Liver (tissue), 8 donors: ENCODE measurements at regions not wholly inside any gene's neighbourhood (a gene's known extent, or its start where the extent isn't known, plus 50 kb on each side); places are given as distances from the start of the nearest gene placed in this dataset.

Experiments used
- DNase-seq: peaks from one replicate; pipeline ENCODE4 v3.0.0-alpha.2; 2017; ENCODE audit warnings: low spot score
- H3K27ac ChIP-seq, 2 donors: one replicate each; pipeline ENCODE4 v1.7.0; 2013; ENCODE audit warnings: inconsistent platforms in 2 of 2, low read length in 2 of 2, control low read depth in 1 of 2, low read depth in 1 of 2, mild to moderate bottlenecking in 1 of 2
- H3K27me3 ChIP-seq, 4 donors: one replicate each; pipeline versions ENCODE4 v1.6.1 to v1.7.0; 2013; ENCODE audit warnings: low read length in 3 of 4, inconsistent platforms in 1 of 4, mild to moderate bottlenecking in 1 of 4, moderate library complexity in 1 of 4; ENCODE audit not compliant: control insufficient read depth in 4 of 4, insufficient read depth in 4 of 4
- H3K36me3 ChIP-seq, 4 donors: one replicate each; pipeline versions ENCODE4 v1.6.1 to v1.7.0; 2013; ENCODE audit warnings: low read length in 3 of 4, mild to moderate bottlenecking in 3 of 4, low read depth in 1 of 4, moderate library complexity in 1 of 4; ENCODE audit not compliant: control insufficient read depth in 4 of 4, insufficient read depth in 3 of 4
- H3K4me1 ChIP-seq, 4 donors: one replicate each; pipeline versions ENCODE4 v1.6.1 to v1.7.0; 2013; ENCODE audit warnings: low read length in 3 of 4, mild to moderate bottlenecking in 3 of 4, moderate library complexity in 1 of 4; ENCODE audit not compliant: control insufficient read depth in 4 of 4, insufficient read depth in 4 of 4
- H3K4me3 ChIP-seq, 3 donors: one replicate each; pipeline versions ENCODE4 v1.6.1 to v1.7.0; 2013; ENCODE audit warnings: low read length in 3 of 3, control low read depth in 1 of 3, low read depth in 1 of 3, mild to moderate bottlenecking in 1 of 3
- H3K9ac ChIP-seq, 2 donors: one replicate each; pipeline ENCODE4 v1.7.0; 2013; ENCODE audit warnings: low read length in 2 of 2, mild to moderate bottlenecking in 2 of 2, moderate library complexity in 2 of 2, control low read depth in 1 of 2, low read depth in 1 of 2
- H3K9me3 ChIP-seq, 4 donors: one replicate each; pipeline versions ENCODE4 v1.6.1 to v1.7.0; 2013; ENCODE audit warnings: low read length in 3 of 4; ENCODE audit not compliant: control insufficient read depth in 4 of 4
- EGR1 ChIP-seq, 2 donors: IDR thresholded peaks; 2 replicates each; pipeline ENCODE4 v1.6.1; 2016 to 2018; ENCODE audit warnings: antibody characterized with exemption in 2 of 2, low read depth in 2 of 2
- FOXA1 ChIP-seq: IDR thresholded peaks from 2 replicates; pipeline ENCODE4 v1.6.1; 2016; ENCODE audit warnings: antibody characterized with exemption
- FOXA2 ChIP-seq: IDR thresholded peaks from 2 replicates; pipeline ENCODE4 v1.6.1; 2016; ENCODE audit warnings: antibody characterized with exemption
- GABPA ChIP-seq, 2 donors: IDR thresholded peaks in 1 of 2; conservative IDR thresholded peaks in 1 of 2; 2 replicates each; pipeline ENCODE4 v1.6.1; 2016; ENCODE audit warnings: antibody characterized with exemption in 2 of 2, mild to moderate bottlenecking in 1 of 2, moderate library complexity in 1 of 2
- HNF4A ChIP-seq, 2 donors: conservative IDR thresholded peaks; 2 replicates each; pipeline ENCODE4 v1.6.1; 2016; ENCODE audit warnings: antibody characterized with exemption in 2 of 2, mild to moderate bottlenecking in 2 of 2
- HNF4G ChIP-seq: IDR thresholded peaks from 2 replicates; pipeline ENCODE4 v1.6.1; 2016; ENCODE audit warnings: antibody characterized with exemption
- JUND ChIP-seq, 2 donors: IDR thresholded peaks; 2 replicates each; pipeline ENCODE4 v1.6.1; 2016; ENCODE audit warnings: antibody characterized with exemption in 2 of 2
- NR2F2 ChIP-seq: IDR thresholded peaks from 2 replicates; pipeline ENCODE4 v1.6.1; 2016; ENCODE audit warnings: antibody characterized with exemption
- RAD21 ChIP-seq, 2 donors: IDR thresholded peaks; 2 replicates each; pipeline ENCODE4 v1.6.1; 2016; ENCODE audit warnings: antibody characterized with exemption in 2 of 2, mild to moderate bottlenecking in 2 of 2
- RXRA ChIP-seq, 2 donors: IDR thresholded peaks; 2 replicates each; pipeline ENCODE4 v1.6.1; 2017 to 2018; ENCODE audit warnings: antibody characterized with exemption in 2 of 2, mild to moderate bottlenecking in 1 of 2
- SP1 ChIP-seq: IDR thresholded peaks from 2 replicates; pipeline ENCODE4 v1.6.1; 2018; ENCODE audit warnings: antibody characterized with exemption, mild to moderate bottlenecking
- TAF1 ChIP-seq: conservative IDR thresholded peaks from 2 replicates; pipeline ENCODE4 v1.6.1; 2016; ENCODE audit warnings: antibody characterized with exemption, mild to moderate bottlenecking
- YY1 ChIP-seq: IDR thresholded peaks from 2 replicates; pipeline ENCODE4 v1.6.1; 2016; ENCODE audit warnings: antibody characterized with exemption, mild to moderate bottlenecking
- WGBS: extraction: QIAGEN DNeasy Blood & Tissue Kit; methylation state at CpG from one replicate; pipeline ENCODE4 v1.1.7; 2013; 5-methylcytosine and 5-hydroxymethylcytosine counted together
- TF ChIP-seq, protein P1 (sequence below): IDR thresholded peaks from 2 replicates; pipeline ENCODE4 v1.6.1; 2016; ENCODE audit warnings: antibody characterized with exemption
- TF ChIP-seq, protein P2 (sequence below): IDR thresholded peaks from 2 replicates; pipeline ENCODE4 v1.6.1; 2016; ENCODE audit warnings: antibody characterized with exemption
- TF ChIP-seq, protein P3 (sequence below): IDR thresholded peaks from 2 replicates; pipeline ENCODE4 v1.6.1; 2016; ENCODE audit warnings: antibody characterized with exemption, mild to moderate bottlenecking
- TF ChIP-seq, protein P4 (sequence below): fragments of 150-350 bp; IDR thresholded peaks from 2 replicates; pipeline ENCODE4 v1.5.1; 2017; ENCODE audit warnings: improper control_type of control experiment, low read depth, low read length; ENCODE audit not compliant: missing input control
- TF ChIP-seq, protein P5 (sequence below): IDR thresholded peaks from 2 replicates; pipeline ENCODE4 v1.6.1; 2016; ENCODE audit warnings: antibody characterized with exemption
- donor health status: healthy.
- donor health status: healthy.
- donor health status: healthy.
- donor health status: healthy.
- donor health status: healthy.

DNA sequence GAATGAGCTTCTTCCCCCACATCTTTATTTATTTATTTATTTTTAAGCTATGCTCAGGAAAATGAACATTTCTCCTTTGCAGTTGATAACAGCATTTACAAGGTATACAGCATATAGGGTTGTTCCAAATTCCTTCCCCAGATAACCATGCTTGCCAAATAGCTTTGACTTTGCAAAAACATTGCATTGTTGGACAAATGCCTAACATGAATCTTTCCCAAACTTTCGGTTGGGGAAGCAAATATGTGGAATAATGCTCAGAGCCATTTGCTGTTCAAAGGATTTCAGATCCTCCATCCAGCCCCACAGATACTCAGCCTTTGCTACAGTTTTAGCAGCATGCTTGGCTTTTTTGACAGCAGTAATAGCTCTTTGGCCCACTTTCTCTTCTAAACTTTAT is 127.2 kb upstream of the AGA start:
- no peak for DNase-seq
- no peak overlapping the region for H3K9ac ChIP-seq
- no peaks in the 10 kb centered on the region for H3K4me1 ChIP-seq
- no peaks in the 10 kb centered on the region for H3K27me3 ChIP-seq
- no peaks in the 10 kb centered on the region for H3K36me3 ChIP-seq
- H3K4me3 ChIP-seq = no peak overlapping the region
- TF ChIP-seq JUND (IDR thresholded peaks at IDR 0.05) (no peak), HNF4A (conservative IDR thresholded peaks at IDR 0.05) (no peak), RXRA (IDR thresholded peaks at IDR 0.05) (no peak), TAF1 (no peak), GABPA (IDR thresholded peaks at IDR 0.05 in 1 of 2, conservative IDR thresholded peaks at IDR 0.05 in 1 of 2) (no peak), SP1 (no peak), EGR1 (IDR thresholded peaks at IDR 0.05; ENCODE audit: low read depth in 2 of 2) (no peak), HNF4G (no peak), YY1 (no peak), RAD21 (IDR thresholded peaks at IDR 0.05) (no peak), FOXA1 (no peak), FOXA2 (no peak), NR2F2 (no peak)
- TF ChIP-seq, protein P1, sequence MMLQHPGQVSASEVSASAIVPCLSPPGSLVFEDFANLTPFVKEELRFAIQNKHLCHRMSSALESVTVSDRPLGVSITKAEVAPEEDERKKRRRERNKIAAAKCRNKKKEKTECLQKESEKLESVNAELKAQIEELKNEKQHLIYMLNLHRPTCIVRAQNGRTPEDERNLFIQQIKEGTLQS = no peak
- TF ChIP-seq, protein P2, sequence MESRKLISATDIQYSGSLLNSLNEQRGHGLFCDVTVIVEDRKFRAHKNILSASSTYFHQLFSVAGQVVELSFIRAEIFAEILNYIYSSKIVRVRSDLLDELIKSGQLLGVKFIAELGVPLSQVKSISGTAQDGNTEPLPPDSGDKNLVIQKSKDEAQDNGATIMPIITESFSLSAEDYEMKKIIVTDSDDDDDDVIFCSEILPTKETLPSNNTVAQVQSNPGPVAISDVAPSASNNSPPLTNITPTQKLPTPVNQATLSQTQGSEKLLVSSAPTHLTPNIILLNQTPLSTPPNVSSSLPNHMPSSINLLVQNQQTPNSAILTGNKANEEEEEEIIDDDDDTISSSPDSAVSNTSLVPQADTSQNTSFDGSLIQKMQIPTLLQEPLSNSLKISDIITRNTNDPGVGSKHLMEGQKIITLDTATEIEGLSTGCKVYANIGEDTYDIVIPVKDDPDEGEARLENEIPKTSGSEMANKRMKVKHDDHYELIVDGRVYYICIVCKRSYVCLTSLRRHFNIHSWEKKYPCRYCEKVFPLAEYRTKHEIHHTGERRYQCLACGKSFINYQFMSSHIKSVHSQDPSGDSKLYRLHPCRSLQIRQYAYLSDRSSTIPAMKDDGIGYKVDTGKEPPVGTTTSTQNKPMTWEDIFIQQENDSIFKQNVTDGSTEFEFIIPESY = no peak
- TF ChIP-seq, protein P3, sequence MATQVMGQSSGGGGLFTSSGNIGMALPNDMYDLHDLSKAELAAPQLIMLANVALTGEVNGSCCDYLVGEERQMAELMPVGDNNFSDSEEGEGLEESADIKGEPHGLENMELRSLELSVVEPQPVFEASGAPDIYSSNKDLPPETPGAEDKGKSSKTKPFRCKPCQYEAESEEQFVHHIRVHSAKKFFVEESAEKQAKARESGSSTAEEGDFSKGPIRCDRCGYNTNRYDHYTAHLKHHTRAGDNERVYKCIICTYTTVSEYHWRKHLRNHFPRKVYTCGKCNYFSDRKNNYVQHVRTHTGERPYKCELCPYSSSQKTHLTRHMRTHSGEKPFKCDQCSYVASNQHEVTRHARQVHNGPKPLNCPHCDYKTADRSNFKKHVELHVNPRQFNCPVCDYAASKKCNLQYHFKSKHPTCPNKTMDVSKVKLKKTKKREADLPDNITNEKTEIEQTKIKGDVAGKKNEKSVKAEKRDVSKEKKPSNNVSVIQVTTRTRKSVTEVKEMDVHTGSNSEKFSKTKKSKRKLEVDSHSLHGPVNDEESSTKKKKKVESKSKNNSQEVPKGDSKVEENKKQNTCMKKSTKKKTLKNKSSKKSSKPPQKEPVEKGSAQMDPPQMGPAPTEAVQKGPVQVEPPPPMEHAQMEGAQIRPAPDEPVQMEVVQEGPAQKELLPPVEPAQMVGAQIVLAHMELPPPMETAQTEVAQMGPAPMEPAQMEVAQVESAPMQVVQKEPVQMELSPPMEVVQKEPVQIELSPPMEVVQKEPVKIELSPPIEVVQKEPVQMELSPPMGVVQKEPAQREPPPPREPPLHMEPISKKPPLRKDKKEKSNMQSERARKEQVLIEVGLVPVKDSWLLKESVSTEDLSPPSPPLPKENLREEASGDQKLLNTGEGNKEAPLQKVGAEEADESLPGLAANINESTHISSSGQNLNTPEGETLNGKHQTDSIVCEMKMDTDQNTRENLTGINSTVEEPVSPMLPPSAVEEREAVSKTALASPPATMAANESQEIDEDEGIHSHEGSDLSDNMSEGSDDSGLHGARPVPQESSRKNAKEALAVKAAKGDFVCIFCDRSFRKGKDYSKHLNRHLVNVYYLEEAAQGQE = no peak
- TF ChIP-seq, protein P4, sequence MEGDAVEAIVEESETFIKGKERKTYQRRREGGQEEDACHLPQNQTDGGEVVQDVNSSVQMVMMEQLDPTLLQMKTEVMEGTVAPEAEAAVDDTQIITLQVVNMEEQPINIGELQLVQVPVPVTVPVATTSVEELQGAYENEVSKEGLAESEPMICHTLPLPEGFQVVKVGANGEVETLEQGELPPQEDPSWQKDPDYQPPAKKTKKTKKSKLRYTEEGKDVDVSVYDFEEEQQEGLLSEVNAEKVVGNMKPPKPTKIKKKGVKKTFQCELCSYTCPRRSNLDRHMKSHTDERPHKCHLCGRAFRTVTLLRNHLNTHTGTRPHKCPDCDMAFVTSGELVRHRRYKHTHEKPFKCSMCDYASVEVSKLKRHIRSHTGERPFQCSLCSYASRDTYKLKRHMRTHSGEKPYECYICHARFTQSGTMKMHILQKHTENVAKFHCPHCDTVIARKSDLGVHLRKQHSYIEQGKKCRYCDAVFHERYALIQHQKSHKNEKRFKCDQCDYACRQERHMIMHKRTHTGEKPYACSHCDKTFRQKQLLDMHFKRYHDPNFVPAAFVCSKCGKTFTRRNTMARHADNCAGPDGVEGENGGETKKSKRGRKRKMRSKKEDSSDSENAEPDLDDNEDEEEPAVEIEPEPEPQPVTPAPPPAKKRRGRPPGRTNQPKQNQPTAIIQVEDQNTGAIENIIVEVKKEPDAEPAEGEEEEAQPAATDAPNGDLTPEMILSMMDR = no peak
- TF ChIP-seq, protein P5, sequence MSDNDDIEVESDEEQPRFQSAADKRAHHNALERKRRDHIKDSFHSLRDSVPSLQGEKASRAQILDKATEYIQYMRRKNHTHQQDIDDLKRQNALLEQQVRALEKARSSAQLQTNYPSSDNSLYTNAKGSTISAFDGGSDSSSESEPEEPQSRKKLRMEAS = no peak
- no peak overlapping the region for H3K27ac ChIP-seq
- no peaks in the 10 kb centered on the region for H3K9me3 ChIP-seq
- WGBS = 66% methylated on average over 1 of the region's 1 CpG

DNA sequence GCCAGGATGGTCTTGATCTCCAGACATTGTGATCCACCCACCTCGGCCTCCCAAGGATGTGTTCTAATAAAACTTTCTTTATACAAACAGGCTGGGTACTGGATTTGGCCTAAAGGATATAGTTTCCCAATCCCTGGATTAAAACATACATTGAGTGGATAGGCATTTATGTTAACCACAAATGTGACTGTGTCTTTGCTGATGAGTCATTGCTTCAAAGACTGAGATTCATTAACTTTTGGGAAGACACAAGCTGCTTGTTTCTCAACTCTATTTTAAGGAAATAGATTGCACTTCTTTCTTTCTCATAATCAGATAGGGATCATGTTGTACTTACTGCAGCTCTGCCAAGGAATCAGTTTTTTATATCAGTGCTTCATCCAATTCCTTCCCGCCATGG is 131.3 kb upstream of the AGA start:
- no peaks in the 10 kb centered on the region for H3K9me3 ChIP-seq
- 92% methylated on average over 2 of the region's 2 CpGs for WGBS
- H3K4me3 ChIP-seq = no peak overlapping the region
- H3K4me1 ChIP-seq = no peaks in the 10 kb centered on the region
- H3K9ac ChIP-seq = no peak overlapping the region
- no peak for DNase-seq
- H3K27ac ChIP-seq = no peak overlapping the region
- no peaks in the 10 kb centered on the region for H3K36me3 ChIP-seq
- H3K27me3 ChIP-seq = no peaks in the 10 kb centered on the region
- TF ChIP-seq FOXA1 (no peak), EGR1 (IDR thresholded peaks at IDR 0.05; ENCODE audit: low read depth in 2 of 2) (no peak), RAD21 (IDR thresholded peaks at IDR 0.05) (no peak), SP1 (no peak), NR2F2 (no peak), RXRA (IDR thresholded peaks at IDR 0.05) (no peak), FOXA2 (no peak), TAF1 (no peak), HNF4G (no peak), GABPA (IDR thresholded peaks at IDR 0.05 in 1 of 2, conservative IDR thresholded peaks at IDR 0.05 in 1 of 2) (no peak)
- TF ChIP-seq, protein P5 = no peak
- TF ChIP-seq, protein P3 = no peak
- TF ChIP-seq, protein P4 = no peak
